ENCODE measurements at regions not wholly inside any gene's neighbourhood (a gene's known extent, or its start where the extent isn't known, plus 50 kb on each side); places are given as distances from the start of the nearest gene placed in this dataset.
"Not testable (repeated sequence)": the region's sequence is repeated elsewhere in the genome, so short reads cannot be mapped to it uniquely, and the experiment has no call there.

DNA sequence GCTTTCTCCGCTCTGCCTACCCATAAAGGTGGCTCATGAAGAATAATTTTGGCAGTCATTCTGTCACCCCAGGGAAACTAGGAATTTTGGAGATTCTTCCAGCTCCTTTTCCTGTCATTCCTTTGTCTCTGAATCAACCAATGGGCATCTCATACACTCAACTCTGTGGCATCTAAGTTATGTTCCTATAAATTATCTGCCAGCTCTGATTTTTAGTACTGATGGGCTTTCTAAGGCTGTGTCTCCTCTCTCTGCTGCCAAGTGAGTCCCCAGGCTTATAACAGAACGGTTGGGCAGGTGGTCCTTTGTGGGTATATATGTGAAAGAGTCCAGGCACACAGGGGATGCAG, 226.8 kb downstream of the NMUR2 start:
- no peak for DNase-seq (ENCODE audit: low spot score)

DNA sequence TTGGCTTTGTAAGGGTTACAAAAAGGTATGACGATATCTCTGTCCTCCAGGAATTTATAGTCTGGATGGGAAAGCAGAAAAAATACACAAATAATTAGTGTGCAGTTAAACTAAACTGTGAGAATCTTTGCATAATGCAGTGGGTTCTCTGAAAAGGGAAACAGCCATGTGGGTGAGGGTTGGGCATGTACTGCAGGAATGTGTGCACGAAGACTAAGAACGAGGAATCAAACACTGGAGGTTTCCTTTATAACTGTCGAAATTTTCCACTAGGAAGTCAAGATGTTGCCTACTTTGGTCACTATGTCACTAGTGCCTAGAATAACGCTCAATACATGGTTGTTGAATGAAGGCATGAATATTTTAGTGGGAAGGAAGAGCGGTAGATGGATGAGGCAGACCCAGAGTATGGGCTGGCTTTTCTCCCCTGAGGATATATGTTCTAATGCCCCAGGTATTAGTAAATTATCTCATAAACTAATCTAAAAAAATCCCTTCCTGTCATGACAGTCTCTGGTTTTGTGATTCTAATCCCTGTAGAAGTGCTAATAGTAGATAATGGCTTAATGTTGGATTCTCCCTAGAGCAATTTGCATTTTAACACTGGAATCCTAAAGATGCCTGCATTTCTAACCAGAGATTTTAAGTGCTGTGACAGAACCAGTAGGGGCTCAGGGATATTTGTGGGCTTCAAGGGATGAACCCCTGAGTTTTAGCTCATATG, 227.3 kb downstream of the NMUR2 start:
- no peak for DNase-seq (ENCODE audit: low spot score)

DNA sequence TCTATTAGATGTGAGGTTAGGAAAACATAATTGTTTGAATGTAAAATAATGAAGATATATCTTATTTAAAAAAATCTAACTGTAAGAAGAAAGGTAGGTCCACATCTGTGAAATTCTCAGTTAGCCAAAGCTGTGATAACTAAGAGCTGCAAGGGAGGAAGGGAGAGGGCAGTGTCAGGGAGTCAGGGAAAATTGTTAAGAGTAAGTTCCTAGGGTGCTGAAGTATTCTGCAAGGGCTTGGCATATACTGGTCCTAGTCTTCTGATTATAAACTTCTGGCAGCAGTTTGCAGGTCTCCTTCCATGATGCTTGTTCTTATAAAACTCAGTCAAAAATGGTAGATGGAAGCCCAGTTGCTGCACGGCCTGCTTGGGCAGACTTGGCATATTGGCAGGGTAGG, 233.2 kb downstream of the NMUR2 start:
- no peak for DNase-seq (ENCODE audit: low spot score)

DNA sequence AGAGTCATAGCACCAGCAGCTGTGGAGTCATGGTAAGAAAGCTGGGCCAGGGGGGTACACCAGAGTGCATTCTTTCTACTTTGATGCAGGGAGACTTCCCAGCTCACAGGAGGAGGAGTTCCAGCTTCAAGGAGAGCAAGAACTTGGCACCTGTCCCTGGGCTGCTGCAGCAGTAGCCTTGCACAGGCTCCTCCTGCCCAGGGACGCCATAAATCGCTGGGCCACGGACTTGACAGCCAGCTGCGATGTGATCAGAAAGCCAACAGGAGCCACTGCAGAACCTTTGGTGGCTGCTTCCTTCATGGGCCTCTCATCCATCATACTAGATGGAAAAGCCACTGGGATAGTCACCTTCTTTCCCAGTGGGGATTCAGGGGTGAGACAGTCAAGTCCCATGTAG, 234.7 kb downstream of the NMUR2 start:
- DNase-seq (ENCODE audit: low spot score): peak; percentile 5

DNA sequence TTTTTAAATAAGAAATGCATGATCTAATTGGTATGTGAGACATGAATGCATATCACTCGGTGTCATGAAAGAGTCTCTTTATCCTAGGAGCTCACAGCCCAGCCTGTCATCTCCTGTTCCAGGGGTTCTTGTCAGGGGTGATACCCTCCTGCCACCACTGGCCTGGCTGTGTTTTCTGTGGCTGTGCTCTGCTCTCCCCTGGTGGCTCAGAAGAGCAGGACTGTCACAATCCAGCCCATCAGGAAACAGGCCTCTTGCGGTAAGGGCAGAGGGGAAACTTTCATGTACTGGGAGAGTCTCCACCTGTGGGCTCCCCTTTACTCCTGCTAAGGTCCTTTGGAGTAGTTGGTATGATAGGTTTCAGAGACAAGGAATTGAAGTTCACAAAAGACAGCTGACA, 240.2 kb upstream of the GLRA1 start:
- no peak for DNase-seq (ENCODE audit: low spot score)

DNA sequence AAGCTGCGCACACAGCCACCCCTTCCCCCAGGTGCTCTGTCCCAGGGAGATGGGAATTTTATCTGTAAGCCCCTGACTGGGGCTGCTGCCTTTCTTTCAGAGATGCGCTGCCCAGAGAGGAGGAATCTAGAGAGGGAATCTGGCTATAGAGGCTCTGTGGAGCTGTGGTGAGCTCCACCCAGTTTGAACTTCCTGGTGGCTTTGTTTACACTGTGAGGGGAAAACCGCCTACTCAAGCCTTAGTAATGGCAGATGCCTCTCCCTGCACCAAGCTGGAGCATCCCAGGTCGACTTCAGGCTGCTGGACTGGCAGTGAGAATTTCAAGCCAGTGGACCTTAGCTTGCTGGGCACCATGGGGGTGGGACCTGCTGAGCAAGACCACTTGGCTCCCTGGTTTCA, 235.2 kb upstream of the GLRA1 start:
- DNase-seq (ENCODE audit: low spot score): peak; percentile 32

DNA sequence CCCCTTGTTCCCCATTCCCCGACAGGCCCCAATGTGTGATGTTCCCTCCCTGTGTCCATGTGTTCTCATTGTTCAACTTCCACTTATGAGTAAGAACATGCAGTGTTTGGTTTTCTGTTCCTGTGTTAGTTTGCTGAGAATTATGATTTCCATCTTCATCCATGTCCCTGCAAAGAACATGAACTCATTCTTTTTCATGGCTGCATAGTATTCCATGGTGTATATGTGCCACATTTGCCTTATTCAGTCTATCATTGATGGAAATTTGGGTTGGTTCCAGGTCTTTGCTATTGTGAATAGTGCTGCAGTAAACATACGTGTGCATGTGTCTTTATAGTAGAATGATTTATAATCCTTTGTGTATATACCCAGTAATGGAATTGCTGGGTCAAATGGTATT, 229.8 kb upstream of the GLRA1 start:
- not testable (repeated sequence) for DNase-seq (ENCODE audit: low spot score)

DNA sequence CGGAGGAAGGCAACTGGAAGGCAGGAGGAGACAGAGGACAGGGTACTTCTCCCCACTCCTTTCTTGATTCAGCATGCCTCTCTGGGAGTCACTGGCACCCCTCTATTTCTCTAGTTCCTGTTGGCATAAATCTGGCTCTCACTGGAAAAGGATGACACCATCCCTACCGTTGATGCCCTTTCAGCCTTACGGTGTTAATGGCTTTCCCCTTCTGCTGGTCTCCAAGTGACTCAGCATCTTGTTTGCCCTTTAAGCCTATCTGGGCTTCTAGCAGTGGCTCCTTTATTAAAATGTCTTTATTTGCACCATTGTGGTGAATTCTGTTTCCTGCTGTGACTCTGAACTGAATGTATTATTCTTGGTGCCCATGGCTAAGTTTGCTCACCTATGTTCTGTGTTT, 227.3 kb upstream of the GLRA1 start:
- DNase-seq (ENCODE audit: low spot score): no peak

DNA sequence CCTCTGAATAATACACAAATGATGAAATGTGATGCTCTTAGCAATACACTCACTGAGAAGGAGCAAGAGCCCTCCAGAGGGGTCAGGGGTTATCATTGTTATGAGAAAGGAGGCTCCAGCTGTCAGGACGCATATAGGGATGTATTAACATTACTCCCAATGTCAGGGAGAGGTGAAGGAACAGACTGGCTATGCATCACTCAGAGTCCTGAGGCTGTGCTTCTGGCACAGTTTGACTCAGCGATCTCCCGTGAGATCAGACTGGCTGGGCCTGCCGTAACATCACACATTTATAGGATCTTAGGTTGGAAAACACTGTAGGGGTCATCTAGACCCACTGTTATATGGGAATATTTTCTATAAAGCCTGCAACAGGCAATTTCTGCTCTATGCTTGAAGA, 226.5 kb upstream of the GLRA1 start:
- no peak for DNase-seq (ENCODE audit: low spot score)

DNA sequence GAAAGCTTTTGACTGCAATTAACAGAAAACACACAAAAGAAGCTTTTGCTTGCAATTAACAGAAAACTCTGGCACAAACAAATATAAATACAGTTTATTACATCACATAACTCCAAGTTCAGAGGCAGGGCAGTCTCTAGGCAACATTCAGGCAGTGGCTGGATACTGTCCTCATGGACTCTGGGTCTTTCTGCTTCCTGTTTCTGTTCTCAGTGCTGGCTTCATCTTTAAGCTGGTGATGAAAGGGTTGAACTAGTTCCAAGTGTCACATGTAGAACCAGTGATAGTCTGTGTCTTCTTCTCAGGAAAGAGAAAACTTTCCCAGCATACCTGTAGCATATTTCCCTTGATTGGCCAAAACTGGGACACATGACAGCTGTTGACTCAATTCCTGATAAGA, 222.6 kb upstream of the GLRA1 start:
- DNase-seq (ENCODE audit: low spot score): no peak

DNA sequence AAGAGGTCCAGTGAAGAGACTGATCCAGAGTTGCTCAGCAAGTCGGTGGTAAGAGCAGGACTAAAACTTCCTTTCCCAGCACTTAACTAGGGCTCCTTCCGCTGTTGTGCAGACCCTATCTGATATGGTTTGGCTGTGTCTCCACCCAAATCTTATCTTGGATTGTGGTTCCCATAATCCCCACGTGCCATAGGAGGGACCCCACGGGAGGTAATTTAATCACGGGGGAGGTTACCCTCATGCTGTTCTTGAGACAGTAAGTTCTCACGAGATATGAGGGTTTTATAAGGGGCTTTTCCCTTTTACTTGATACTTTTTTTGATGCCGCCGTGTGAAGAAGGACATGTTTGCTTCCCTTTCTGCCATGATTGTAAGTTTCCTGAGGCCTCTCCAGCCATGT, 221.9 kb upstream of the GLRA1 start:
- no peak for DNase-seq (ENCODE audit: low spot score)

DNA sequence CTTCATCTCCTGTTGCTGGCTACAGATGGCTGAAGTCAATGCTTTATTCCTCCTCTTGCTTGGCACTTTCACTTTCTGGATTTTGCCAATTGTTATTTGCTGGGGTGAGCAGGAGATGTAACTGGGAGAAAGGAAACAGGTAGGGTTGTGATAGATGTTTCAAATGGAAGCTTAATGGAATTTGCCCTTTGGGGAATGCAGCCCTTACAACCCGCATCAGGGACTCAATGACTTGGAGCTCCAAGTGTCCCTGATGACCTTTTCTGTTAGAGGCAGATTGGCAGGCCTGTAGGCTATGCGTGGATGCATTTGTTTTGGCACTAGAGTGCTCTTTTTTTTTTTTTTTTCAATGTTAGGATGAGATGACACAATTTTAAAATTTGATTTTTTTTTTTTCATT, 219.9 kb upstream of the GLRA1 start:
- DNase-seq (ENCODE audit: low spot score): no peak

DNA sequence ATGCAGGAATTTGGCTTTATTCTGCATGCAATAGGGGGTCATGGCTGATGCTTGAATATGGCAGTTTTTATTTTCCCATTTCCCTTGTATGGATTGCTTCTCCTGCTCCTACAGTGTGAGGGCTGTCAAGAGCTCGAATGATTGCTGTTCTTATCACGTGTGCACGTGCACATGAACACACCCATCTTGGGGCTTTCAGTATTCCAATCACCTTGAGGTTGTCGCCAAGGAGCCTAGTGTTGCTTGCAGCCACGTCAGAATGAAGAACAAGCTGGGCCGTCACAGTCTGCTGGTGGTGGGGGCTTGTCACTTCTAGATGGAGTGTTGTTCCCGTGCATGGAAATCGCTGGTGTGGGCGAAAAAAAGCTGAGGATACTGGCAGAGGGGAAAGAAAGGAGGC, 219.4 kb upstream of the GLRA1 start:
- no peak for DNase-seq (ENCODE audit: low spot score)

DNA sequence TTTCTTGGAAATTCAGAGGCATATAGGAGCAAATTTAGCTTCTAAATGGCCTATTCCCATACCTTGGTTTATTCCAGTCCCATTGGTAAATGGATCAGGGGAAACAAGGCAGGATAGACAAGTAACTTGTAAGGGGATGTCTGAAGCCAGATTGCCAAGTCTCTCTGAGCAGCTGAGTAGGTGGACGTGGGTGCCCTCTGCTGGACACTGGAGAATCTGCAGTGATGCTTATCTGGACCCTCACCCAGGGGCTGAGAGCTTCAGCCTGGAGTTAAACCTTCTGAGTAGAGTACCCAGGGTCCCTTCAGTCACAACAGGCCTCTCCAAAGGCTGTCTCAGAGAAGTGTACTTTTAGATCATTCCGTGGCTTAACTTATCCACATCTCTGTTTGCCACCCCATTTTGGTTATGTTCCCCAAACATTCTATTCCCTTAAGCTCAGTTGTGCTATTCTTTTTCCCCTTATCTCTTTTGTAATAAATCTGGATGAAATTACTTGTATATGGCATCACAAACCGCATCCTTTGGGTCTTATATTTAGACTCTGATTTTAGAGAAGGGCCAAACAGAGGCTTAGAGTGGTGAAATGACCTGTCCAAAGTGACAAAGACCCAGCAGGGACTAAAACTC, 218.3 kb upstream of the GLRA1 start:
- DNase-seq (ENCODE audit: low spot score): peak; percentile 65

DNA sequence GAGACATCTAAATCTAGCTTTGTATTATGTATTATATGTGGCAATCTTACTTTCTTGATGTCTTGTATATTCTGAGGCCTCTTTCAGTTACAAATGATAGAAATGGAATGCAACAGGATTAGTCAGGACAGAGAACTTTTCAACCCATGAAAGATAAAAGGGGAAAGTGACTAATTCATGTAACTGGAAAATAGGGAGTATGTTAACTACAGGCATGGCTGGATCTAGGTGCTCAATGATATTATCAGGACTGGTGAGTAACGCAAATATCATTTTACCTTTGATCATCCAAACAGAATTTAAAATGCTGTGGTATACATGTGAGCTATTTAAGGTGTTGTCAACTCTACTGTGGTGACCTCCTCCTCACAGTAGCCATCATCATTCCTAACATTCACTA, 215.7 kb upstream of the GLRA1 start:
- peak; percentile 34 for DNase-seq (ENCODE audit: low spot score)

DNA sequence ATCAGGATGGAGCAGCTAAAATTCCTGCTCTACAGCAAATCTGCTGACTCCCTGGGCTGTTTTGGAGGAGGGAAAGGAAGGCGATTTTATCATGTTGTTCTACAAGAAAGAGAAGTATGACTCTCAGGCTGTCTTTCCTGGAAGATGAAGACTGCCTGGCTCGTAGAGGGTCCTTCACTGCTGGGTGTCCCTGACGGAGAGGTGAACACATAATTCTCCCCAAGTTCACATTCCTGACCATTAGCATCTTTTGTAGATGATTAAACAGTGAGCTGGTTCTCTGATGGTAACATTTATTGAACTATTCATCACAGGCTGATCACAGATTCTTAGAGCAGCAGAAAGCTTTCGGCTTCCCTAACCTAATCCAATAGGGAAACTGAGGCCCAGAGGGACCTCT, 212.4 kb upstream of the GLRA1 start:
- no peak for DNase-seq (ENCODE audit: low spot score)

DNA sequence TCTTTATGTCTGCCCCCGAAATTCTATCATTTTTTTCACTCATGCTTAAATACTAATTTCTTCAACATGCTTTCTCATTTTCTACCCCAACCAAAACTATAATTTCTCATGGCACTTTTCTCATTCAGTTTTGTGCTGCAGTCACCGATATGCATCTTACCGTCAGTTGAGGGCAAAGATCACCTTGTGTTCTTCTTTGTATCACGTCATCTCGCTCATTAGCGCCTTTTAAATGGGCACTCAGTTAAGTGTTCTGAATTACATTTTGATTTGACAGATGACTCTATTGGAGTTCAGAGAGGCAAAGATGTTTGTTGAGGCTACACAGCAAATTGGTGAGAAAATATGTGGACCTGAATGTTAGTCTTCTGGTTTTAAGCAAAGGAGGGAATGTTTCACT, 211.7 kb upstream of the GLRA1 start:
- no peak for DNase-seq (ENCODE audit: low spot score)

DNA sequence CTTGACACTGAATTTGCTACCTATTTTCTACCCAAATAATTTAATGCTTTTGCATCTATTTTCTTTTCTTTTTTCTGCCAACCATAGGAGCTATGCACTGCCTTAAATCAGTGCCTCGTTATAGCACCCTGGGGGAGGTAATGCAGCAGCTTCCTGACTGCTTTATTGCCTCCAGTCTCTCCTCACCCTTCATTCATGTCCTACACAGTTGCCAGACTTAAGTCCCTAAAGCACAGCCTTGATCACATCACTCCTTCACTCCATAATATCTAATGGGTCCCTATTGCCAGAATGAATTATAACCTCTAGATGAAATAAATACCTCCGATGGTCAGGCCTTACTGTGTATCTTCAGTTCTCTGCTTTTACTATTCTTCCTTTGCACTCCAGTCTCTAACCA, 211.2 kb upstream of the GLRA1 start:
- DNase-seq (ENCODE audit: low spot score): no peak

DNA sequence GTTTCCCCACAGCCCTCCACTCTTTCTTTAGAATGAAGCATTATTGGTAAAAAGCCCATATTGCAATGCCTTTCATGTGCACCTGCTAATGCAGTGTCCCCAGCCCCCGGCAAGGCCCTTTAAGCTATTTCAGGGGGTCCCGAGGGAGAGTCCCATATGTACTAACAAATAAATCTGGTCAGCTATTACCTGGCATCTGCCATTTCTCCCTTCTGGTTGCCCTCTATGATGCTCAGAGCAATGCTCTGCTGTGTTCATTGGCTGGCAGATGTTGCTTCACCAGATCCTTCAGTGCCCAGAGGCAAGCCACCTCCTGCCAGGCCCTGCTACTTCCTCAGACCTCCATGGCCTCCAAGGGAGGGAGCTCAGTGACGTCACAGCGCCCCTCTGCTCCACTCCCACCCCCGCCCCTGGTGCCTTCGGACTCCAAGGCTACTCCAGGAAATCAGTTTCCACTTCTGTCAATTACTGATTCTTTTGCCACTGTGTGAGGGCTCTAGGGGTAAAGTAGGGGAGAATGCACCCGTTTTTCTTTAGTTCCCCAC, 201.1 kb upstream of the GLRA1 start:
- no peak for DNase-seq (ENCODE audit: low spot score)

DNA sequence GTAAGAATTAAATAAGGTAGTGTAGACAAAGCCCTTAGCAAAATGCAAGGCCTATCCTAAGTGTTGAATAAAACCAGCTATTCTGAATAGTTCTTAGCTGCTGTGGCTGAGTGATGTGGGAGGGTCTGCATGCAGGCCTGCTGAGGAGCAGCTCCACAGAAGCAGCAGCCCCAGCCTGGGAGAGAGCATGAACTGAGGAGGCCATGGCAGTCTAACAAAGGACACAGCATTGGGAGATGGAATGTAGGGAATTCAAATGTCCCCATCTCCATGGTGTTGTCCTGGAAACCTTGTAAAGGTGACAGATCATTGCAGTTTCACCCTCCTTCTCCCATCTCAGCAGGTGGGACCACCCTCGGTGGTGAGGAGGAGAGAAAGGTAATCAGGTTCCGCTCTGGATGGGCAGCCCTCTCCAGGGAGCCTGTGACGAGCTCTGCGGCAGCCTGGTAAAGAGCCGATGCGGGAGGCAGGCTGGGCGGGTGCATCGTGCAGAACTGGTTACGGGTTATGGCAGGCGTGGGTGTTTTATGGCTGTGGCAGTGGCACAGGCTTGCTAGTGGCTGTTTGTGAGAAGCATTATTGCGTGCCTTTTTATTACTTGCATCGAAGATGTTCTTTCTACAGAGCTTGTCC, 199.9 kb upstream of the GLRA1 start:
- DNase-seq (ENCODE audit: low spot score): peak; percentile 12

DNA sequence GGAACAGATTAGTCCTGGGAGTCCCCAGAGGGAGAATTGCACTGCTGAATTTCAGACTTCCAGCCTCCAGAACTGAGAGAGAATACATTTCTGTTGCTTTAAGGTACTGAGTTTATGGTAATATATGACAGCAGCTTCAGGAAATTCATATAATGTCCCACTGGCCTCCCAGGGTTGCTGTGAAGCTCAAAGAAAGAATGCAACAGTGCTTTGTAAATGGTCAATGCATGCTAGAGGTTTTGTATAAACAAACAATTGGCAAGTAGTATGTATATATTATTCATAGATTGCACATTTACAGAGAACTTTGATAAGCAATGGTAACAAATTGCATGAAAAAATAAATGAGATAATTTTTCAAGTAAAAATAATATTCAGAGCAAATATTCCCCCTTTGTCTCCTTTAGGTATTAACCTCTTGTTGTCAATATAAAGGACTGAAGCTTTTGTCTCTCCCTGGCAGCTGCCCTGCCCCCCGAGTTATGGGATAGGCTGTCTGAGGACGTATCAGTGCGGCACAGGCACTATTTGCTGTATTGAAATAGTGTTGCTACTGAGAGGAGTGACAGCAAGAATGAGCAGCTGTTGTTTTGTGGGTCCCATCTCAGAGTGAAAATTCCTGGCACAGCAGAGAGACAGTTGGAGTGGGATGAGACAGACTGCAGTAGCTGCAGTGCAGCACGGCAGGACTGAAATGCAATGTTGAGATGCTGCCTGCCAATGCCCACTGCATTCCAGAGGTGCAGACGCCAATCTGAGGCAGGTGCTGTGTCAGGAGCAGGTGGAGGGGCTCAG, 194.2 kb upstream of the GLRA1 start:
- DNase-seq (ENCODE audit: low spot score): no peak

DNA sequence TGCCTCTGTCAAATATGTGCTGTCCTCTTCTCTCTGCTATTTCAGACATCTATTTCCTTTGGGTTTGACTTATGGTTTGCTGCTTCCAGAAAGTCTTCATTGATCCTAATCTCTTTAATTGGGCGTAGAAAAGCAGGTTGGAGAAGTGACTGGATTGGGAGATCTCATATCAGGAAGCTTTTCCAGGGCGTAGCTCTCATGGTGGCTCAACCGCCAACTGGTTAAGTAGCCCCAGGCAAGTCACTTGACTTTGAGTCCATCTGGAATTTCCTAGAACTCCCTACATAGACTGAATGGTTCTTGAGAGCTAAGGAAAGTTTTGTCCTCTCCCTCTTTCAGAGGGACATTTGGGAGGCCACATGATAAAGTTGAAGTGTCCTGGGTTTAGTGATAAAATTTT, 192.3 kb upstream of the GLRA1 start:
- no peak for DNase-seq (ENCODE audit: low spot score)

DNA sequence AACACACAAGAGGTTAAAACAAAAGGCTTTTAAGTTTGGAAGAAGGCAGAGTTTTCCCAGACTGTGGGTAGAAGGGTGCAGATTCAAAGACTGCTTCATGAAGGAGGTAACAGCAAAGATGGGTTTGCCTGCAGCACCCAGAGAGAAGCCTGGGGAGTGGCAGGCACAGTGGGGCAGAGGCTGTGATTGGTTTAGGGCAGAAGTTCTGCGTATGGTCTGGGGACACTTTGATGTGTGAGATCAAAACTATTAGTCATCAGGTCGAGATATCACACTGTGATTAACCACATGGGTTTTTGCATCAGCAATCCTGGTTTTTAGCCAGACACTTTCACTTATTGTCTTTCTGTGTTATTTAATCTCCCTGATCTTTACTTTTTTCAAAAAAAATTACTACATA, 188.8 kb upstream of the GLRA1 start:
- peak; percentile 97 for DNase-seq (ENCODE audit: low spot score)

All from SW480 (cell line).